ENCODE measurements at regions not wholly inside any gene's neighbourhood (a gene's known extent, or its start where the extent isn't known, plus 50 kb on each side); places are given as distances from the start of the nearest gene placed in this dataset.
"Not testable (repeated sequence)": the region's sequence is repeated elsewhere in the genome, so short reads cannot be mapped to it uniquely, and the experiment has no call there.

- not testable (repeated sequence) for DNase-seq (ENCODE audit: low read depth)
Measured at GRCh38 chr6:21282360-21282759, 311.2 kb upstream of the SOX4 start.

- no peak for DNase-seq (ENCODE audit: low read depth)
Measured at GRCh38 chr6:21284166-21284565, 309.4 kb upstream of the SOX4 start.

GRCh38 chr6:21284706-21285105 is 308.8 kb upstream of the SOX4 start:
- no peak for DNase-seq (ENCODE audit: low read depth)

- no peak for DNase-seq (ENCODE audit: low read depth)
Measured at GRCh38 chr6:21294144-21294543, 299.4 kb upstream of the SOX4 start.

GRCh38 chr6:21295506-21296240 is 297.9 kb upstream of the SOX4 start:
- DNase-seq (ENCODE audit: low read depth), result no peak

GRCh38 chr6:21297665-21298064 is 295.9 kb upstream of the SOX4 start:
- no peak for DNase-seq (ENCODE audit: low read depth)

GRCh38 chr6:21299216-21299615 is 294.3 kb upstream of the SOX4 start:
- DNase-seq (ENCODE audit: low read depth), result no peak

GRCh38 chr6:21300439-21300838 is 293.1 kb upstream of the SOX4 start:
- no peak for DNase-seq (ENCODE audit: low read depth)

GRCh38 chr6:21305893-21306332 is 287.6 kb upstream of the SOX4 start:
- DNase-seq (ENCODE audit: low read depth), result no peak

- no peak for DNase-seq (ENCODE audit: low read depth)
Measured at GRCh38 chr6:21306546-21306945, 287.0 kb upstream of the SOX4 start.

- no peak for DNase-seq (ENCODE audit: low read depth)
Measured at GRCh38 chr6:21309807-21310221, 283.7 kb upstream of the SOX4 start.

GRCh38 chr6:21310568-21311140 is 282.9 kb upstream of the SOX4 start:
- DNase-seq (ENCODE audit: low read depth), result no peak

GRCh38 chr6:21312118-21312517 is 281.4 kb upstream of the SOX4 start:
- DNase-seq (ENCODE audit: low read depth), result no peak

- DNase-seq (ENCODE audit: low read depth), result no peak
Measured at GRCh38 chr6:21317642-21318041, 275.9 kb upstream of the SOX4 start.

GRCh38 chr6:21321076-21321475 is 272.5 kb upstream of the SOX4 start:
- DNase-seq (ENCODE audit: low read depth), result no peak

- no peak for DNase-seq (ENCODE audit: low read depth)
Measured at GRCh38 chr6:21321531-21321930, 272.0 kb upstream of the SOX4 start.

GRCh38 chr6:21323577-21323976 is 270.0 kb upstream of the SOX4 start:
- no peak for DNase-seq (ENCODE audit: low read depth)

- no peak for DNase-seq (ENCODE audit: low read depth)
Measured at GRCh38 chr6:21325201-21325856, 268.2 kb upstream of the SOX4 start.

GRCh38 chr6:21327326-21328112 is 266.0 kb upstream of the SOX4 start:
- DNase-seq (ENCODE audit: low read depth), result no peak

- DNase-seq (ENCODE audit: low read depth), result no peak
Measured at GRCh38 chr6:21331235-21331634, 262.3 kb upstream of the SOX4 start.

GRCh38 chr6:21332077-21332476 is 261.5 kb upstream of the SOX4 start:
- no peak for DNase-seq (ENCODE audit: low read depth)

- no peak for DNase-seq (ENCODE audit: low read depth)
Measured at GRCh38 chr6:21332660-21333059, 260.9 kb upstream of the SOX4 start.

- no peak for DNase-seq (ENCODE audit: low read depth)
Measured at GRCh38 chr6:21333715-21334114, 259.8 kb upstream of the SOX4 start.

Data from activated gamma-delta T cell treated with anti-CD3 and anti-CD28 coated beads, Interleukin-2, amount 50 U/mL, for 16 hours (primary cell).